Endothelial cell of umbilical vein (primary cell): ENCODE measurements at regions not wholly inside any gene's neighbourhood (a gene's known extent, or its start where the extent isn't known, plus 50 kb on each side); places are given as distances from the start of the nearest gene placed in this dataset.
A peak's percentile ranks its signal among the peaks of the same experiment; 100 is the strongest.

Experiments
- BruUV-seq: library from RNA; stranded (reverse); fragments of 400-500 nt; replicated peaks from 2 replicates; lab custom pipeline; 2021; lab: Mats Ljungman, UMichigan
- CTCF ChIA-PET: fragments of 300-600, 350-600 bp; sonication (Branson Sonifier 250); formaldehyde crosslinking; loops from one replicate; lab custom pipeline; 2021; ENCODE audit warnings: antibody characterized with exemption, inconsistent platforms; lab: Charles Lee
- POLR2A ChIA-PET: fragments of 300-600, 350-600 bp; sonication (Branson Sonifier 250); formaldehyde crosslinking; loops from one replicate; lab custom pipeline; 2021; ENCODE audit warnings: antibody characterized with exemption, inconsistent platforms; lab: Charles Lee
- DNase-seq: peaks from one replicate; pipeline ENCODE4 v3.0.0-alpha.2; 2011; ENCODE audit warnings: low read depth, low spot score
- FAIRE-seq: peaks from 2 replicates; lab custom pipeline; 2011; peaks lifted over from hg19 to GRCh38; lab: Jason Lieb, UNC
- H2AFZ ChIP-seq: 2 replicates; pipeline ENCODE4 v1.6.0; 2012; ENCODE audit warnings: low read depth, low read length, control low read depth, inconsistent platforms
- H3K27ac ChIP-seq: 2 replicates; pipeline ENCODE4 v1.5.1; 2011; ENCODE audit warnings: low read depth, mild to moderate bottlenecking, control low read depth, low read length, moderate library complexity; ENCODE audit not compliant: insufficient read depth
- H3K27me3 ChIP-seq, 2 experiments: 2 replicates each; pipeline versions ENCODE4 v1.6.0 to v1.6.1; 2011; ENCODE audit warnings: low read length in 2 of 2, mixed read lengths in 1 of 2; ENCODE audit not compliant: control insufficient read depth in 2 of 2, insufficient read depth in 2 of 2
- H3K36me3 ChIP-seq, 2 experiments: 2 replicates in 1 of 2; 3 replicates in 1 of 2; pipeline ENCODE4 v1.5.1; 2011; ENCODE audit warnings: low read length in 2 of 2, mild to moderate bottlenecking in 1 of 2, moderate library complexity in 1 of 2; ENCODE audit not compliant: control insufficient read depth in 2 of 2, insufficient read depth in 2 of 2; ENCODE audit errors: extremely low read depth in 1 of 2
- H3K4me1 ChIP-seq: 3 replicates; pipeline ENCODE4 v1.5.1; 2011; ENCODE audit warnings: mild to moderate bottlenecking, low read length; ENCODE audit not compliant: control insufficient read depth, insufficient read depth; ENCODE audit errors: extremely low read depth
- H3K4me2 ChIP-seq: 2 replicates; pipeline ENCODE4 v1.6.1; 2011; ENCODE audit warnings: low read length, control low read depth, mixed read lengths; ENCODE audit not compliant: insufficient read depth
- H3K4me3 ChIP-seq, 3 experiments: fragments of 200-600 bp in 1 of 3; sonication (generic), shearing (Covaris generic) in 1 of 3; replicated peaks in 1 of 3; 2 replicates each; pipeline ENCODE4 v1.5.1; 2011 to 2016; ENCODE audit warnings: control low read depth in 3 of 3, low read length in 3 of 3, mild to moderate bottlenecking in 2 of 3, inconsistent platforms in 1 of 3, low read depth in 1 of 3, moderate library complexity in 1 of 3; ENCODE audit not compliant: insufficient read depth in 1 of 3
- H3K79me2 ChIP-seq: 2 replicates; pipeline ENCODE4 v1.6.0; 2012; ENCODE audit warnings: low read length, inconsistent platforms; ENCODE audit not compliant: control insufficient read depth, insufficient read depth
- H3K9ac ChIP-seq: replicated peaks from 2 replicates; pipeline ENCODE3; 2011; ENCODE audit warnings: low read length, control low read depth; ENCODE audit not compliant: insufficient read depth; ENCODE audit errors: extremely low read depth
- H3K9me1 ChIP-seq: replicated peaks from 3 replicates; pipeline ENCODE4 v1.6.0; 2011; ENCODE audit warnings: mild to moderate bottlenecking, low read length; ENCODE audit not compliant: control insufficient read depth, insufficient read depth; ENCODE audit errors: extremely low read depth
- H3K9me3 ChIP-seq: replicated peaks from 2 replicates; pipeline ENCODE4 v1.5.1; 2012; ENCODE audit warnings: low read length, inconsistent platforms; ENCODE audit not compliant: control insufficient read depth, insufficient read depth
- H4K20me1 ChIP-seq: replicated peaks from 2 replicates; pipeline ENCODE3; 2011; ENCODE audit warnings: mild to moderate bottlenecking, low read length; ENCODE audit not compliant: control insufficient read depth, insufficient read depth; ENCODE audit errors: extremely low read depth
- GATA2 ChIP-seq: IDR thresholded peaks from 2 replicates; pipeline ENCODE4 v1.7.0; 2011; ENCODE audit warnings: low read depth, mild to moderate bottlenecking, moderate library complexity, mixed read lengths, low read length; ENCODE audit not compliant: insufficient read length, insufficient read depth
- JUN ChIP-seq: IDR thresholded peaks from 2 replicates; pipeline ENCODE4 v1.6.1; 2011; ENCODE audit warnings: borderline replicate concordance, low read depth; ENCODE audit not compliant: insufficient read length, insufficient read depth
- MYC ChIP-seq: IDR thresholded peaks from one replicate; pipeline ENCODE4 v1.6.1; 2011; ENCODE audit warnings: mild to moderate bottlenecking, low read depth, low read length
- POLR2A ChIP-seq: IDR thresholded peaks from 2 replicates; pipeline ENCODE4 v1.6.1; 2012; ENCODE audit warnings: low read depth, mild to moderate bottlenecking, control low read depth, low read length
- POLR2AphosphoS5 ChIP-seq: IDR thresholded peaks from 2 replicates; pipeline ENCODE4 v1.6.1; 2012; ENCODE audit warnings: low read depth, mild to moderate bottlenecking, control low read depth, low read length, moderate library complexity; ENCODE audit not compliant: insufficient read depth
- dilution Hi-C: fragments of 300-500 bp; cut with MboI; formaldehyde crosslinking; loops from one replicate; pipeline ENCODE4 v1.15.0; 2019; ENCODE audit warnings: low sequenced_read_pairs; ENCODE audit not compliant: extremely low pct_ligation_motif_present
- intact Hi-C: fragments of 100-400 bp; cut with micrococcal nuclease; formaldehyde crosslinking; loops from one replicate; pipeline ENCODE4 v1.10.0; 2022
- TF ChIP-seq, protein P1 (sequence below): IDR thresholded peaks from 2 replicates; pipeline ENCODE4 v1.6.1; 2011; ENCODE audit not compliant: insufficient read depth, insufficient read length
- TF ChIP-seq, protein P2 (sequence below), 2 donors: IDR thresholded peaks; 1 replicate in 1 of 2; 2 replicates in 1 of 2; pipeline ENCODE4 v1.5.1; 2011; ENCODE audit warnings: low read length in 2 of 2, mild to moderate bottlenecking in 2 of 2, moderate library complexity in 2 of 2, control low read depth in 1 of 2, inconsistent platforms in 1 of 2, low read depth in 1 of 2; ENCODE audit not compliant: insufficient read depth in 1 of 2; ENCODE audit errors: extremely low read depth in 1 of 2

DNA sequence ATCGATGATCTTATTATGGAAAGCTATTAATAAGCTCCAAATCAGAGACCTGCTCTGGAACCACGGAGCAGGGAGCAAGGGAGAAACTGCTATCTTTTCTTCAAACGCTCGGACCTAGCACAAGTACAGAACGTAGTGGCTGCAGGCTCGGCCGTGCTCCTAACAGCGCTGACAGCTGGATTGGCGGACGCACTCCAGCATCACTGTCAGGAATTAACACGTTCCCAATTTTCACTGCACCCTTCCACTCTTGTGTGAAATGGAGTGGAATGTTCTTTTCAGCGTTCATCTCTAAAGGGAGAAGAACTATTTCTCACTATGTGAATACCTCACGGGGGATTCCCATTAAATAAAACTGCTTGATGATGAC is 106.9 kb downstream of the ZNF281 start:
- no peak for FAIRE-seq
- H3K4me1 ChIP-seq = peaks cover 2% of the 10 kb centered on the region
- no peaks in the 10 kb centered on the region for H3K9me1 ChIP-seq
- H3K27me3 ChIP-seq = peaks cover 5 to 7% of the 10 kb centered on the region in 2 experiments
- DNase-seq = peak; percentile 40
- intact Hi-C loops = loop anchor here (1.0 kb wide), 1 partner anchor 185 kb away; no protein-coding TSS in a partner anchor
- no peaks in the 10 kb centered on the region for H4K20me1 ChIP-seq
- no peaks in the 10 kb centered on the region for H3K36me3 ChIP-seq
- dilution Hi-C loops = no loop called here
- H3K4me2 ChIP-seq = peak overlapping the region; percentile 90
- CTCF ChIA-PET = interaction anchor here (0.7 to 1.6 kb wide), 3 partner anchors 9 to 256 kb away, joined by 3 read pairs; no protein-coding TSS in a partner anchor
- no peaks in the 10 kb centered on the region for H3K9me3 ChIP-seq
- H3K9ac ChIP-seq = no peak overlapping the region
- POLR2A ChIA-PET = no interaction called here
- TF ChIP-seq POLR2A (no peak), POLR2AphosphoS5 (no peak), MYC (no peak), JUN (no peak), GATA2 (no peak)
- TF ChIP-seq, protein P1, sequence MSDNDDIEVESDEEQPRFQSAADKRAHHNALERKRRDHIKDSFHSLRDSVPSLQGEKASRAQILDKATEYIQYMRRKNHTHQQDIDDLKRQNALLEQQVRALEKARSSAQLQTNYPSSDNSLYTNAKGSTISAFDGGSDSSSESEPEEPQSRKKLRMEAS = no peak
- TF ChIP-seq, protein P2, sequence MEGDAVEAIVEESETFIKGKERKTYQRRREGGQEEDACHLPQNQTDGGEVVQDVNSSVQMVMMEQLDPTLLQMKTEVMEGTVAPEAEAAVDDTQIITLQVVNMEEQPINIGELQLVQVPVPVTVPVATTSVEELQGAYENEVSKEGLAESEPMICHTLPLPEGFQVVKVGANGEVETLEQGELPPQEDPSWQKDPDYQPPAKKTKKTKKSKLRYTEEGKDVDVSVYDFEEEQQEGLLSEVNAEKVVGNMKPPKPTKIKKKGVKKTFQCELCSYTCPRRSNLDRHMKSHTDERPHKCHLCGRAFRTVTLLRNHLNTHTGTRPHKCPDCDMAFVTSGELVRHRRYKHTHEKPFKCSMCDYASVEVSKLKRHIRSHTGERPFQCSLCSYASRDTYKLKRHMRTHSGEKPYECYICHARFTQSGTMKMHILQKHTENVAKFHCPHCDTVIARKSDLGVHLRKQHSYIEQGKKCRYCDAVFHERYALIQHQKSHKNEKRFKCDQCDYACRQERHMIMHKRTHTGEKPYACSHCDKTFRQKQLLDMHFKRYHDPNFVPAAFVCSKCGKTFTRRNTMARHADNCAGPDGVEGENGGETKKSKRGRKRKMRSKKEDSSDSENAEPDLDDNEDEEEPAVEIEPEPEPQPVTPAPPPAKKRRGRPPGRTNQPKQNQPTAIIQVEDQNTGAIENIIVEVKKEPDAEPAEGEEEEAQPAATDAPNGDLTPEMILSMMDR (IDR thresholded peaks at IDR 0.05; ENCODE audit: extremely low read depth in 1 of 2, insufficient read depth in 1 of 2, low read depth in 1 of 2, low read length in 2 of 2) = no peak
- no peaks in the 10 kb centered on the region for H3K79me2 ChIP-seq
- no TSS peak for BruUV-seq
- H2AFZ ChIP-seq = no peak overlapping the region
- H3K27ac ChIP-seq = no peak overlapping the region
- peak overlapping the region in 2 of 3 experiments; percentile 63 to 81 for H3K4me3 ChIP-seq
